ENCODE measurements at regions not wholly inside any gene's neighbourhood (a gene's known extent, or its start where the extent isn't known, plus 50 kb on each side); places are given as distances from the start of the nearest gene placed in this dataset.

DNA sequence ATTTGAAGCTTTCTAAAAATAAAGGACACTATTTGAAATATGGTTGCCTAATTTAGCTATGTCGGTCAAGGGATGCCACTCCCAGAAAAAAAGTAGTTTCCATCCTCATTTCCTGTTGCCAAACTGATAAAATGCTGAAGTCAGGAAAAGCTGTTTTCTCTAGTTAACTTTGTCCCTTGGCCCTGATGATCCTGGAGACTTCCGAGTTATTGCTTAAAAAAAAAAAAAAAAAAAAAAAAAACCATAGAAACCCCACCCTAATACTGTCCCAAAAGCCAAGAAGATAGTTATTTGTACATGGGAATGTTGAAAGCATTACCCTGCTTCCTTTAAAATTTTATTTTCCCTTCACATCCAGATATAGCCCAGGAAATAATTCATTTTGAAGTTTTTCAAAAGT, 236.7 kb downstream of the SOD2 start:
- Histone ChIP-seq H3K36me3 (ENCODE audit: insufficient read depth, low read length) (no peaks in the 10 kb centered on the region), H3K9me2 (ENCODE audit: insufficient read depth, low read length) (no peaks in the 10 kb centered on the region), H3K27ac (ENCODE audit: low read depth, low read length, poor library complexity, severe bottlenecking) (no peak overlapping the region), H3K79me2 (ENCODE audit: insufficient read depth, low read depth, low read length) (no peaks in the 10 kb centered on the region), H3K9me3 (ENCODE audit: low read length) (peaks cover 7% of the 10 kb centered on the region; the same call in 1 of the 2 replicates), H2AFZ (ENCODE audit: low read length) (no peak overlapping the region), H3K4me3 (ENCODE audit: low read depth, low read length, poor library complexity, severe bottlenecking) (no peak overlapping the region), H3K4me1 (ENCODE audit: insufficient read depth, low read length, poor library complexity, severe bottlenecking) (peaks cover 20% of the 10 kb centered on the region), H3K4me2 (ENCODE audit: low read length) (no peak overlapping the region), H4K20me1 (ENCODE audit: insufficient read depth, low read length) (no peaks in the 10 kb centered on the region)
- BruUV-seq (replicated peaks): no TSS peak
- CTCF ChIA-PET (ENCODE audit: unreplicated experiment): no interaction called here
- POLR2A ChIA-PET: interaction anchor here (0.7 to 0.8 kb wide), 5 partner anchors 10 to 284 kb away, joined by 3 to 9 read pairs (median 5); no protein-coding TSS in a partner anchor
- DNase-seq (ENCODE audit: low spot score): no peak
- intact Hi-C loops (cut with micrococcal nuclease; ENCODE audit: unreplicated experiment): no loop called here
- TF ChIP-seq, protein P1, sequence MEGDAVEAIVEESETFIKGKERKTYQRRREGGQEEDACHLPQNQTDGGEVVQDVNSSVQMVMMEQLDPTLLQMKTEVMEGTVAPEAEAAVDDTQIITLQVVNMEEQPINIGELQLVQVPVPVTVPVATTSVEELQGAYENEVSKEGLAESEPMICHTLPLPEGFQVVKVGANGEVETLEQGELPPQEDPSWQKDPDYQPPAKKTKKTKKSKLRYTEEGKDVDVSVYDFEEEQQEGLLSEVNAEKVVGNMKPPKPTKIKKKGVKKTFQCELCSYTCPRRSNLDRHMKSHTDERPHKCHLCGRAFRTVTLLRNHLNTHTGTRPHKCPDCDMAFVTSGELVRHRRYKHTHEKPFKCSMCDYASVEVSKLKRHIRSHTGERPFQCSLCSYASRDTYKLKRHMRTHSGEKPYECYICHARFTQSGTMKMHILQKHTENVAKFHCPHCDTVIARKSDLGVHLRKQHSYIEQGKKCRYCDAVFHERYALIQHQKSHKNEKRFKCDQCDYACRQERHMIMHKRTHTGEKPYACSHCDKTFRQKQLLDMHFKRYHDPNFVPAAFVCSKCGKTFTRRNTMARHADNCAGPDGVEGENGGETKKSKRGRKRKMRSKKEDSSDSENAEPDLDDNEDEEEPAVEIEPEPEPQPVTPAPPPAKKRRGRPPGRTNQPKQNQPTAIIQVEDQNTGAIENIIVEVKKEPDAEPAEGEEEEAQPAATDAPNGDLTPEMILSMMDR (conservative IDR thresholded peaks at IDR 0.05; ENCODE audit: low read length): no peak
- no peak for TF ChIP-seq EZH2phosphoT487 (IDR thresholded peaks at IDR 0.05; ENCODE audit: borderline replicate concordance, low read depth, low read length)

DNA sequence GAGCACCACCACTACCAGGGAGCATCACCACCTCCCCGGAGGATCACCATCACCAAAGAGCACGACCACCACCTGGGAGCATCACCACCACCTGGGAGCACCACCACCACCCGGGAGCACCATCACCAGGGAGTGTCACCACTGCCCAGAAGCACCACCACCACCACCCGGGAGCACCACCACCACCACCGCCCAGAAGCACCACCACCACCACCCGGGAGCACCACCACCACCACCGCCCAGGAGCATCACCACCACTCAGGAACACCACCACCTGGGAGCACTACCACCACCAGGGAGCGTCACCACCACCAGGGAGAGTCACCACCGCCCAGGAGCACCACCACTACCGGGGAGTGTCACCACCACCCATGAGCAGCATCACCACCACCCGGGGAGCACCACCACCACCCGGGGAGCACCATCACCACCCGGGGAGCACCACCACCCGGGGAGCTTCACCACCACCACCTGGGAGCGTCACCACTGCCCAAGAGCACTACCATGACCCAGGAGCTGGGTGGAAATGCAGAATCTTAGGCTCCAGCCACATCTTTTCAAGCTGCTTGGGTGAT, 237.3 kb downstream of the SOD2 start:
- Histone ChIP-seq H3K9me2 (ENCODE audit: insufficient read depth, low read length) (no peaks in the 10 kb centered on the region), H3K4me3 (ENCODE audit: low read depth, low read length, poor library complexity, severe bottlenecking) (no peak overlapping the region), H3K27ac (ENCODE audit: low read depth, low read length, poor library complexity, severe bottlenecking) (no peak overlapping the region), H3K79me2 (ENCODE audit: insufficient read depth, low read depth, low read length) (no peaks in the 10 kb centered on the region), H3K36me3 (ENCODE audit: insufficient read depth, low read length) (no peaks in the 10 kb centered on the region), H3K4me2 (ENCODE audit: low read length) (no peak overlapping the region), H4K20me1 (ENCODE audit: insufficient read depth, low read length) (no peaks in the 10 kb centered on the region), H2AFZ (ENCODE audit: low read length) (no peak overlapping the region), H3K4me1 (ENCODE audit: insufficient read depth, low read length, poor library complexity, severe bottlenecking) (peaks cover 14% of the 10 kb centered on the region), H3K9me3 (ENCODE audit: low read length) (peaks cover 7% of the 10 kb centered on the region; the same call in 1 of the 2 replicates)
- TF ChIP-seq EZH2phosphoT487 (IDR thresholded peaks at IDR 0.05; ENCODE audit: borderline replicate concordance, low read depth, low read length): no peak
- TF ChIP-seq, protein P1 (conservative IDR thresholded peaks at IDR 0.05; ENCODE audit: low read length): no peak
- POLR2A ChIA-PET: interaction anchor here (0.7 to 0.8 kb wide), 6 partner anchors 9 to 283 kb away, joined by 3 to 9 read pairs (median 5); no protein-coding TSS in a partner anchor
- no peak for DNase-seq (ENCODE audit: low spot score)
- CTCF ChIA-PET (ENCODE audit: unreplicated experiment): no interaction called here
- intact Hi-C loops (cut with micrococcal nuclease; ENCODE audit: unreplicated experiment): no loop called here
- BruUV-seq (replicated peaks): no TSS peak

DNA sequence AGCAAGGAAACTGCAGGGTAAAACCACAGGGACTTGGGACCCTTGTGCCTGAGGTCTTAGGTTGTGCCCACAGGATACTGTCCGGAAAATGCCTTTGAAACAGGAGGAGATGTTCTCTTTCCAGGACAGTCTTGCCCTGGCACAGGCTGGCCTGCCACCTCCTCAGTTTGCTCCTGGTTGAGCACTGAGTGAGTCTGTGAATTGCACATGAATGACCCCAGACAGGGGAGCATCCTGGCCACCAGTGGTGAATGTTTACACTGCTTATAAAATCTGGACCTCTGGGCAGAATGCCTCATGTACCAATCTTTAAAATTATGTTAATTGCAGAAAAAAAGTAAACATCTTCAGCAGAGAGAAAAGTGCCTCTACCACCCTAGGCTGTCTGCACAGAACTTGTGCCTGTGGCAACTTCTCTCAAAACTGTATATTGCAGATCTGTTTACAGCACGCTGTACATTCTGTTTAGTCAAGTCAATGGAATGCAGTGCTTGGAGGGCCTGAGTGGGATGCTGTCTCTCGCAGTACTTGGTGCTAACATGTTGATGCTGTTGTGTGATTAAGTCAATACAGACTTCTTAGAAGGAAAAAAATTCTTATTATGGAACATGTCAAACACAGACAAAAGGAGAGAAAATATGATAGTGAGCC, 242.1 kb downstream of the SOD2 start:
- no peaks in the 10 kb centered on the region for H3K4me1 ChIP-seq (ENCODE audit: insufficient read depth, low read length, poor library complexity, severe bottlenecking)
- ChIA-PET POLR2A (interaction anchor here (1.1 kb wide), 1 partner anchor 51 kb away, joined by 3 read pairs; no protein-coding TSS in a partner anchor), CTCF (ENCODE audit: unreplicated experiment) (no interaction called here)
- H3K27ac ChIP-seq (ENCODE audit: low read depth, low read length, poor library complexity, severe bottlenecking): no peak overlapping the region
- DNase-seq (ENCODE audit: low spot score): no peak
- no peaks in the 10 kb centered on the region for H3K9me2 ChIP-seq (ENCODE audit: insufficient read depth, low read length)
- H3K9me3 ChIP-seq (ENCODE audit: low read length): no peaks in the 10 kb centered on the region
- intact Hi-C loops (cut with micrococcal nuclease; ENCODE audit: unreplicated experiment): no loop called here
- no TSS peak for BruUV-seq (replicated peaks)
- no peak overlapping the region for H3K4me2 ChIP-seq (ENCODE audit: low read length)
- H2AFZ ChIP-seq (ENCODE audit: low read length): no peak overlapping the region
- no peaks in the 10 kb centered on the region for H3K36me3 ChIP-seq (ENCODE audit: insufficient read depth, low read length)
- no peak overlapping the region for H3K4me3 ChIP-seq (ENCODE audit: low read depth, low read length, poor library complexity, severe bottlenecking)
- H4K20me1 ChIP-seq (ENCODE audit: insufficient read depth, low read length): no peaks in the 10 kb centered on the region
- TF ChIP-seq, protein P1 (conservative IDR thresholded peaks at IDR 0.05; ENCODE audit: low read length): no peak
- TF ChIP-seq EZH2phosphoT487 (IDR thresholded peaks at IDR 0.05; ENCODE audit: borderline replicate concordance, low read depth, low read length): no peak
- no peaks in the 10 kb centered on the region for H3K79me2 ChIP-seq (ENCODE audit: insufficient read depth, low read depth, low read length)

All from OCI-LY7 (cell line).